RWPE2 (cell line): ENCODE measurements at regions not wholly inside any gene's neighbourhood (a gene's known extent, or its start where the extent isn't known, plus 50 kb on each side); places are given as distances from the start of the nearest gene placed in this dataset.

ENCODE experiments used
- ATAC-seq: fragments of 200-7000 bp; cut with Tn5 transposase; 3 replicates; pipeline ENCODE4 v1.9.1; 2021; ENCODE audit warnings: low read depth
- DNase-seq: peaks from one replicate; pipeline ENCODE4 v3.0.0-alpha.2; 2020; ENCODE audit warnings: low spot score
- H3K27ac ChIP-seq: fragments of 450-650 bp; 2 replicates; pipeline ENCODE4 v1.5.1; 2017; ENCODE audit warnings: mild to moderate bottlenecking; ENCODE audit not compliant: poor library complexity, severe bottlenecking
- H3K27me3 ChIP-seq: fragments of 250-450 bp; sonication (Bioruptor Pico); 2 replicates; pipeline ENCODE4 v1.5.1; 2021; ENCODE audit warnings: mild to moderate bottlenecking, moderate library complexity; ENCODE audit not compliant: insufficient read depth, poor library complexity, severe bottlenecking
- H3K36me3 ChIP-seq: fragments of 250-450 bp; sonication (Bioruptor Pico); 2 replicates; pipeline ENCODE4 v1.5.1; 2020; ENCODE audit warnings: low read depth, mild to moderate bottlenecking, moderate library complexity
- H3K4me1 ChIP-seq: fragments of 250-450 bp; sonication (Bioruptor Pico); 2 replicates; pipeline ENCODE4 v1.5.1; 2021; ENCODE audit warnings: mild to moderate bottlenecking, moderate library complexity; ENCODE audit not compliant: insufficient read depth, poor library complexity, severe bottlenecking
- H3K4me3 ChIP-seq: fragments of 250-450 bp; sonication (Bioruptor Pico); 2 replicates; pipeline ENCODE4 v1.5.1; 2021; ENCODE audit warnings: mild to moderate bottlenecking, moderate library complexity; ENCODE audit not compliant: severe bottlenecking
- H3K9me3 ChIP-seq: fragments of 250-450 bp; sonication (Bioruptor Pico); 2 replicates; pipeline ENCODE4 v1.5.1; 2021; ENCODE audit warnings: mild to moderate bottlenecking, moderate library complexity; ENCODE audit not compliant: severe bottlenecking
- CTCF ChIP-seq: fragments of 450-650 bp; IDR thresholded peaks from one replicate; pipeline ENCODE4 v1.5.1; 2017; ENCODE audit warnings: mild to moderate bottlenecking, moderate library complexity; ENCODE audit not compliant: poor library complexity, severe bottlenecking

GRCh38 chr10:85454386-85454785 is 912.2 kb downstream of the GRID1 start:
- no peak overlapping the region for H3K4me3 ChIP-seq
- ATAC-seq = no peak
- TF ChIP-seq CTCF = no peak

GRCh38 chr10:85457191-85457590 is 909.4 kb downstream of the GRID1 start:
- Histone ChIP-seq H3K27me3 (no peaks in the 10 kb centered on the region), H3K27ac (no peak overlapping the region), H3K4me3 (no peak overlapping the region), H3K36me3 (no peaks in the 10 kb centered on the region), H3K9me3 (no peaks in the 10 kb centered on the region), H3K4me1 (no peaks in the 10 kb centered on the region)
- no peak for ATAC-seq
- TF ChIP-seq CTCF = no peak
- DNase-seq = no peak

More at GRCh38 chr10:85454386-85454785, 912.2 kb downstream of the GRID1 start:
- Histone ChIP-seq H3K4me1 (no peaks in the 10 kb centered on the region), H3K27me3 (no peaks in the 10 kb centered on the region), H3K36me3 (no peaks in the 10 kb centered on the region), H3K9me3 (no peaks in the 10 kb centered on the region), H3K27ac (no peak overlapping the region)
- no peak for DNase-seq

- Histone ChIP-seq H3K9me3 (no peaks in the 10 kb centered on the region), H3K4me1 (no peaks in the 10 kb centered on the region), H3K27ac (no peak overlapping the region), H3K27me3 (no peaks in the 10 kb centered on the region), H3K36me3 (no peaks in the 10 kb centered on the region), H3K4me3 (no peak overlapping the region)
- no peak for ATAC-seq
- no peak for DNase-seq
- TF ChIP-seq CTCF = no peak
Observed at GRCh38 chr10:85458324-85458723, 908.3 kb downstream of the GRID1 start.

- Histone ChIP-seq H3K36me3 (no peaks in the 10 kb centered on the region), H3K4me3 (no peak overlapping the region), H3K27ac (no peak overlapping the region), H3K27me3 (no peaks in the 10 kb centered on the region), H3K9me3 (no peaks in the 10 kb centered on the region), H3K4me1 (no peaks in the 10 kb centered on the region)
- ATAC-seq (no peak), DNase-seq (no peak)
- no peak for TF ChIP-seq CTCF
Observed at GRCh38 chr10:85459906-85460305, 906.7 kb downstream of the GRID1 start.

GRCh38 chr10:85464336-85464735 is 902.3 kb downstream of the GRID1 start:
- Histone ChIP-seq H3K27ac (no peak overlapping the region), H3K4me3 (no peak overlapping the region), H3K27me3 (no peaks in the 10 kb centered on the region), H3K9me3 (no peaks in the 10 kb centered on the region), H3K36me3 (no peaks in the 10 kb centered on the region), H3K4me1 (no peaks in the 10 kb centered on the region)
- ATAC-seq = no peak
- TF ChIP-seq CTCF = no peak
- DNase-seq = no peak
